DMS114 treated with DMSO at 0.1 percent for 48 hours (cell line): ENCODE measurements at regions not wholly inside any gene's neighbourhood (a gene's known extent, or its start where the extent isn't known, plus 50 kb on each side); places are given as distances from the start of the nearest gene placed in this dataset.

ENCODE experiments used
- DNase-seq: peaks from one replicate; lab custom pipeline; 2025; ENCODE audit not compliant: unreplicated experiment; lab: John Stamatoyannopoulos, UW

DNA sequence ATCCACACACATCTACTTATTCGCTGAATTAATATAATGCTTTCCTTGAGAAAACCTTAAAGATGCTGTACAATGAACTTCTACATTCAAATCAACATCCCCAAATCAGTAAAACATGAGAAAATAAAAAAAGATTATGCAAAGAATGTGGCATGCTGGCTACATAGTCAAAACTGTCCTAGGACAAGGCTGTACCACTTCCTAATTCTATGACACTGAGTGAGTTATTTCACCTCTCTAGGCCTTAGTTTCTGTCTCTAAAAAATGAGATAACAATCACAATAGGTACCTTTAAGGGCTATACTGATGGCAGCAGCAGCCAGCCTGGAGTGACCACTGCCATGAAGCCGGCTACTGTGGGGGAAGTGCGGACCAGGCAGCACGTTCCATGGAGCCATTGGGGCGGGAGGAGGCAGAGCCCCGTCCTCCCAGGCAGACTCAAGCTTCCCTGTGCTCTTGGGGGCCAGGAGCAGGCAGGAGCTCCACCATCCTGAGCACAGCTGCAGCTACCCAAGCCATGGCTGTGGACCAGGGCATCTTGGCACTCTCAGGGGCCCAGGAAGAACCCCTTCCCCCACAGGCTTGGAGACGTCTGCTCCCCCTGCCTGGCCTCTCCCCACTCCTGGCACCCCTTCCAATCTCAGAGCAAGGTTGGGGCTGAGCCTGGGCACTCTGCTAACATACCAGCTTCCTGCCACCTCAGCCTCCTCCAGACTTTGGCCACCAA, 110.2 kb downstream of the ELAPOR2 start:
- no peak for DNase-seq

DNA sequence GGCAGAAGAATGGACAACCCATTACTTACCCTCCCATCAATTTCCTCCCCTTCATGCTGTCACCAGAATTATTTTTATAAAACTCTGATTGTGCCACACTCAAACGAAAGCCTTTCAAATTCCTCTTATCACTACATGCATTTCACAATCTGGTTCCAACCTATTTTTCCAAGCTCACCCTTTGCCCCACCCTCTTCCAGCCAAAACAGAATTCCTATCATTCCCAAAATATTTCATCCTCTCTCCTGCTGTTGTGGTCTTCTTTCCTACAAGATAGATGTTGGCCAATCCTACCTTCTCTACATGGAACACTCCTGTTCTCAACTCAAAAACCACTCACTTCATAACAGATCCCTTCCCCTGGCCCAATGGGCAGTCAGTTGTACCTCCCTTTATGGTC, 111.5 kb downstream of the ELAPOR2 start:
- DNase-seq = no peak

DNA sequence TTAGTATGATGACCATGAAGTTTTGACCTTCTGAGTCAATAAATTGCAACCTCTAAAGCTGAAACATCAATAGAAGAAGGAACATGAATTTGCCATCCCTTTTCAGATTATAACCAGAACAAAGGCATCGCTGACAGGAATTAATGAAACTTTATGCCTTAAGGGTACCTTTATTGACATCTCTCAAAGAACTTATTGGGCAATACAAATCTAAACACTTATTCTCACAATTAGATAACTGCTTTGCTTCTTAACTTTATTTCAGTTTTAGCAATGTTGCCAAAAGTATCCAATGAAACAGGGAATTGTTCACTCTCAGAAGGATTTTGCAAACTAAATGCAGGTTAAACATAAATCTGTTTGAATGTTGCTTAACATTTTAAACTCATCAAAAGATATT, 116.0 kb downstream of the ELAPOR2 start:
- DNase-seq = no peak

DNA sequence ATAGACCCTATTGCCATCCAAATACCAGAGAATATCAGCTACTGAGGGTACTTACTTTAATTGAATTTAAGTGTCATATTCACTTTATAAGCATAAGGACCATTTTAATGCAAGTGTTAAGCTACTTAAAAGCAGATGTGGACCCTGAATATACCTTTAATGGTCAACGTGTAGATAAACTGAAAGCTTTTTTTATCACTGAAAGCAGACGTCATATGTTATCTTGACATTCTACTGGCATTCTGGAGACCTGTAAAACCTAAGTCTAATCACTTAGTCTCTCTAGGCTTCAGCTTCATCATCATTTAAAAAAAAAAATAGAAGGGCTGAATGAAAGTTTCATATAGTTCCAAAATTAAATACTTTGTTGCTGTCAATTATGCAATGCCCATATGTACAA, 116.5 kb downstream of the ELAPOR2 start:
- DNase-seq = no peak

DNA sequence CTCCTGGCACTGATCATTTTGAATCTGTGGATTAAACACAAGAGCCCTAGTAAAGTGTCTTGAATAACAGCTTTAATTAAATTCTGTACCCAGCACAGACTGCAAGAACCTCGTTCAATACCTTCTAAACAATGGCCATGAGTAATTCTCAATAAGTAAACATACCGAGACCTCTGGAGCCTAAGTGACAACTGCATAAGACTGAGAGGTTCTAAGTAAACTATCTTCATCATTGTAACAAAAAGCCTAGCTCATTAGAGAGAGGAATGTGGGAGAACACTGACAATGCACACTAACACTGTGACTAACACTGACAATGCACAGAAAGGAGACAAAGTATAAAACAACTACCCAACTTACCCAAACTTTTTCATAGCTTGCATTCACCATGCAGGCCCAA, 117.4 kb downstream of the ELAPOR2 start:
- DNase-seq = no peak

DNA sequence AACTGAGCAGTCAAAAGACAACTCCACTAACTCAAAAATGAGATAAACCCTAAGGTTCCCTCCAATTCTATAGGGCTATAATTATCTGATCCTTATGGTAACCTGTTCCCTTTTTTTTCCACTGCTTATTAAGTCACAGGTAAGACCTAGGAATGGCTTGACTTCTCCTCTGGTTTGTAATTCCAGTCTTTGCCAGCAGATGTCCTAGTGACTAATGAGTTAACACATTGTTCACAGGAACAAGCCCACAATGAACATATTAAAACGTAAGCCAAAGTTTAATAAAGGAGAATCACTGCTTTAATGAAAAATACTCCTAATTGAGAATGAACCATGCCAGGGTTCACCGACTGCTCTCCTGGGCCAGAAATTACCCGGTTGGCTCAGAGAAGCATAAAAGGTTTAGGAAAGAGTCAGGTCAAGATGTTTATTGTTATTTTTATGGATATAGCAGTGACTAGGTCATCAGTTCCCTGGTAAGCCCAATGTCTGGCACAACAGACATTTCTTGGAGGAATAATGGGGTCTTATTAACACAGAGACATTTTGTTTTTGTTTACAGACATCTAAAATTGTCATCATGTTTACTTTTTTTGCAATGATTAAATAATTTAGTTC, 120.1 kb downstream of the ELAPOR2 start:
- peak; percentile 50 for DNase-seq

DNA sequence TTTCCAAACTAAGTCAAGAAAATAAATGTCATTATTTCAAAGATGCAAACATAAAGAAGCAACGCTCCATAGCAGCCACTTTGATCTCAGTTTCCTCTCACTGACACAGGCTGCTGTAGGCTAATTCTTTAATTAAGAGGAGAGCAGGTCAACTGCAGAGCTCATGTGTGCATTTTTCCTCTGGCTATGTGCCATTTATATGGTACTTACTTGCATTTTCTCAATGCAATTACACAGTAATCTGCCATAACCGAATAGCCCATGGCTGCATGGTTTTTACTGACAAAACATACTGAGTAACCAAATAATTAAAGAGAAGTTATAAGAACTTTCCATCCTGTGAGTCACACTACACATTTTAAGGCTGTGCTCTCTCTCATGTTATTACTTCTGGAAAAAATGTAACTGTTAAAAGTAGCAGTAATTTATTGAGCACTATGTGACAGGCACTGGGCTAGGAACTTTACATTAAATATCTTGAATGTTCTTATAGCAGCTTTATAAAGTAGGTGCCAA, 122.0 kb downstream of the ELAPOR2 start:
- no peak for DNase-seq

DNA sequence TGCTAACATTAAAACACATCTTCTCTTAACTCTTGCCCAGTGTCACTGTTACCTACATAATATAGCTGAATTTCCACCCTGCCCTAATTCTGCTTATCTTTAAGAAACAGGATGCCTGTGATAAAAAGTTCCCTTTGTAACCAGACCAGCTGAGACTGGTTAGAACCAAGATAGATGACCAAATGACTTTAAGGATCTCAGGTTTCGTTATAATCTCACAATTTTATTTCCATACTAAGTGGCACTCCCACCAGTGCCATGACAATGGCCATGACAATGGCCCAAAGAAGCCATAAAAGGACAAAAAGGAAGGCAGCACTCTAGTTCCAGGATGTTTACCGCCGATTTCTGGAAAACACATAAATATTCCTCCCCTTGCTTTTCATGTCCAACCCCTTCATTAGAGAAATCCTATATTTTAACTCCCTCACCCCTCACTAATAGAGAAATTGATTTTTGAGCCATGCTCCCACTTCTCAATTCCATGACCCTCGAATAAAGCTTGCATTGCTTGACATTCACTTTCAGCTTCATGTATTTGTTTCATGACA, 126.1 kb downstream of the ELAPOR2 start:
- no peak for DNase-seq

DNA sequence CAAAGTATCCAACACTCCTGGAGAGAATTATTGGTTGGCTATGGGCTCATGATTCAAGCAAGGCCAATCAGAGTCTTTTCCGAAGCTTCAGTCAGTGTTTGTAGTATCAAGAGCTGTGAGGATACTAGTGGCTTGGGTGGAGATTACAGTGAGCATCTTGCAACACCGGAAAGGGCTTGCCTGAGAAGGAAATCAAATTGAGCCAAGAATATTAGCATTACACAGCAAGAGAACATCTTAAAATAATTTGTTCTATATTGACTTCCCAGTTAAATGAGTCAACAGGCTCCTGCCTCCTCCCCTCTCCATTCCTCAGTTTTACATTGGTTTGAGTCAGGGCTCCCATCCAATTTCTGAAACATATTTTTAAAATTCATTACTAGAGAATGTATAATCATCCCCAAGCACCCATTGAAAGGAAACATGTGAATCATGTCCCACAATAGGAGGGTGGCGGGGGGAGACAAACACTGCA, 127.4 kb downstream of the ELAPOR2 start:
- no peak for DNase-seq

DNA sequence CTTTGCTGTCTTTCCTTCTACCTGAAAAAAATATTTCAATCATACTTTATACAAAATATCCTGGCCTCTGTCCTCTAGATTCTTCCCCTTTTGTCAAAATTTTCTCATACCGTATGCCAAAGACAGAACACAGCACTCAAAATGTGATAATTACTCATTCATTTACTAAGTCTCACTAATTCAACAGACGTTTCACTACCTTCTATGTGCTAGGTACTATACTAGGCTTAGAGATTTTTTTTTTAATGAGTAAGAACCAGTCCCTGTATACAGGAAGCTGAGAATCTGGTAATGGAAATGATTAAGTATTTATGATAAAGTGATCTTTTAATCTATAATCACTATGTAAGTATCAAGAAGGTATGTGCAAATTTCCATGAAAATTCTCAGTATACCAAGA, 128.0 kb downstream of the ELAPOR2 start:
- DNase-seq = no peak

DNA sequence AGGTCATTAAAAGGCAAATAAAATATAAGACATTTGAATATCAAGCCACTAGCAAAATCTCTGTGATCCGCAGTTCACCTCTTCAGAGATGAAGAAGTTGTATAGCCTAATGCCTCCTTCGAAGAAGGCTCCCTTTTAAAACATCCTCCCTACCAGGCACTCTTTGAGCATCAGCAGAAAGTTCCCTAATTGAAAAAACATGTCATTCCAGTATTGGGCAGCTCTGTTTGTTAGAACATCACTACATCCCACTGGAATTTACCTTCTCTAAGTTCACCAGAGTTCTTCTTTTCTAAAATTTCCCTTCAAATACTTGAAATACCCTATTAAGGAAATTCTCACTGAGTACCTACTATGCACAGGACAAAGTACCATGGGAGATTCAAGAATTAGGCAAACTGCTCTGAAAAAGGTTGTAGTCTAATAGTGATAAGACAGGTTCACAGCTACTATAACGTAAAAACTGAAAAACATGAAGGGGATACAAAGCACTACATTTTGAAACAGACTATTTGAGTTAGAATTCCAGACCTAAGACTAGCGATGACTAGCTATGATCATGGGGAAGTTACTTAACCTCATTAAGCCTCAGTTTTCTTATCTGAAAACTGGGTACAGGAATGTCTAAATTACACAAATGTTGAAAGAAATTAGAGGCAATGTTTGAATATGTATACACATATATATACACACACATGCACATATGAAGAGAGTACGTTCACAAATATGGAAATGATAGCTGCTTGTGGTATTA, 128.7 kb downstream of the ELAPOR2 start:
- DNase-seq = no peak

DNA sequence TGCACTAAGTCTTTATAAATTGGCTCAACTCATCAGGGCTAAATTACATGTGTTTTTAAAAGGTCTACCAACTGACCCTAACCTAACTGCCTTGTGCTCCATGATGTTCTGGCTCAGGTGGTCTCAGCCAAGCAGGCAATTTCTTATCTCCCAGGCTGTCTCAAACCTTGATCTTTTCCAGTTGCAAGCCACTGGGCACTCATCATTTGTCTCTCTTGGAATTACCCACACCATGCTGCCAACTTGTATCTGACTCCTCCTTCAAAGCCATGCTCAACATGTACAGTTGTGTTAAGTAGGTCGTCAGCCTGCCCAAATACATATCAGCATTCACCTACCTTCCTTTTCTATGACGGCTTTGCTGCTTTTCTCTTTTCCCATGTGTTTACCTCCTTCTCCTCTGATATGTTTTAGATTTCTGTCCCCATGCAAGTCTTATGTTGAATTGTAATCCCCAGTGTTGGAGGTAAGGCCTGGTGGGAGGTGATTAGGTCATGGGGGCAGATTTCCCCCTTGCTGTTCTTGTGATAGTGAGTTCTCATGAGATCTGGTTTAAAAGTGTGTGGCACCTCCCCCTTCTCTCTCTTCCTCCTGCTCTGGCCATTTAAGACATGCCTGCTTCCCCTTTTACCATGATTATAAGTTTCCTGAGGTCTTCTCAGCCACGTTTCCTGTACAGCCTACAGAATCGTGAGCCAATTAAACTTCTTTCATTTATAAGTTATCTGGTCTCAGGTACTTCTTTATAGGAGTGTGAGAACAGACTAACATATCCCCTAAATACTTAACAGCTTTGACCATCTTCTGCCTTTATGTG, 130.0 kb downstream of the ELAPOR2 start:
- no peak for DNase-seq

DNA sequence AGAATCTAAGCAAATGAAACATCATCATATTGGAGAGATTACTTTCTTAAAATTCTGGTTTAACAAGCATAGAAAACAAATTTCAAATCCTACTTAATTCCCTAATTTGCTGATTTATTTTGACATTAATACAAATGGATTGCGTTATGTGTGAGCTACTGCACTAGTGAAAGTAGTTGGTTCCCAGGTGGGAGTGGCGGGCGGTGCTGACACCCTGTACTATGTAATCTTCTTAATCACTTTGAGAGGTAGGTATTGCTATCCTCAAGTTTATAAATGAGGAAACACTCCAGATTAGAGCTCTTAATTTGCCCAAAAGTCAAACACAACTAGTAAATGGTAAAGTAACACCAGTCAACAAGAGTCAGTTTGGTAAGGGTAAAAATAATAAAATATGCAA, 131.1 kb downstream of the ELAPOR2 start:
- DNase-seq = no peak

DNA sequence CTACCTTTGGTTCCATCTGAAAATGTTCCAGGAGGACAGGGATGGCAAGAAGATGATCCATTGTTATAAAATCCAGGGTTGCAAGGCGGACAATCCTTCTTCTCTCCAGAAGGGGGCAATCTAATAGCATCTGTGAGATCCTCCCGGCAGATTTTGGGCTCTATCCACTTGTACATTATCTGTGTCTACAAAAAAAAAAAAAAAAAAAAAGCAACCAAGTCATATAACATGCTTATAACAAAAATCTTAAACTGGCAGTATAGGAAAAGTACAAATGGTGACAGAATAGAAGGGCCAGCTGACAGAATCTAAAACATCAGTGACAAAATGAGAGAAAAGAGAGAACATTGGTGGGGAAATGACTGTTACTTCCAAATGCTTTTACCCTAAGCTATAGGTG, 132.7 kb downstream of the ELAPOR2 start:
- peak; percentile 30 for DNase-seq

DNA sequence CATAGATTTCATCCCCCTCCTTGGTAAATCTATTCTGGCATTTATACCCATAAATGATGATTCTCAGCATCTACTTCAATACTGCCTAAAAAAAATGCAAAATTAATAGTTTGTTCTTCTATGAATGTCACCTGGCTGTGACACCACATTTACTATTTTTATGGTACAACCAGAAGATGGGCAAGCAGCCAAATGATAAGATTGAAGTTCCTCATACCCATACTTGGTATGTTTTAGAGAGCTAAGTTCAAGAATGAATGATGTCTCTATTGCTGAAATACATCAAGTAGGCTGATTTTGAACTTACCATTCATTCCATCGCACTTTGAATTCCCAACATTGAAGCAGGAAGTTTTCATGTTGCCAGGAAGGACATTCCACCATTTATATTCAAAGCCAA, 134.2 kb downstream of the ELAPOR2 start:
- DNase-seq = no peak

DNA sequence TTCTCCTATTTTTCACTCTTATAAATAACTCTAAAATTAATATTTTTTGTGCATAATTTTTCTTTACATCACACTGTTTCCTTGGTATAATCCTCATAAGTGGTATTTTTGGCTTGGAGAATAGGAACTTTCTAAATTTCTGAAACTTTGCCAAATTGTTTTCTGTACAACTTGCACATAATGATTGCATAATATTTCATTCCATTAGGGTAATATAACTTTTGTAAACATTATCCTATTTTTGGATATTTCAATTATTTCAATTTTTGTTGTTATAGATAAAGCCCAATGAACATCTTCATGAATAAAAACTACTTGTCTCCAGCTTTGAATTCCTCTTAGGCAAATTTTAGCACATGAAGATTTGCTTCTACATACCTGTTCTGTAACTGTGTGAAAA, 135.9 kb downstream of the ELAPOR2 start:
- DNase-seq = no peak

DNA sequence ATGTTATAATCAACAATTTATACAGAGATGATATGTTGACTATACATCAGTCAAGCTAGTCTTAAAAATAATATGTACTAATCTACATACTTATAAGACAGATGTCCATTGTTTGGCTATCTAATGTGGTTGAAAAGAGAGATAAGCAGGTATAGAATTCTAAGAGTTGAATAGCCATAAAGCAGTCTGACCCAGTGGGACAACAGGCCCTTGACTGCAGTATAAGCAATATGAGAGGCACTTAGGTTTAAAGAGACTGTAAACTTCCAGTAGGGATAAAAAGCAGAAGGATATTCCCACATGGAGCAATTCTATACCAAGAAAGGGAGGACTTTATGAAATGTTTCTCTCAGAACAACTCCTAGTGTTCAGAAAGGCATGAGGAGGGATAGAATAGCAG, 139.3 kb downstream of the ELAPOR2 start:
- no peak for DNase-seq

DNA sequence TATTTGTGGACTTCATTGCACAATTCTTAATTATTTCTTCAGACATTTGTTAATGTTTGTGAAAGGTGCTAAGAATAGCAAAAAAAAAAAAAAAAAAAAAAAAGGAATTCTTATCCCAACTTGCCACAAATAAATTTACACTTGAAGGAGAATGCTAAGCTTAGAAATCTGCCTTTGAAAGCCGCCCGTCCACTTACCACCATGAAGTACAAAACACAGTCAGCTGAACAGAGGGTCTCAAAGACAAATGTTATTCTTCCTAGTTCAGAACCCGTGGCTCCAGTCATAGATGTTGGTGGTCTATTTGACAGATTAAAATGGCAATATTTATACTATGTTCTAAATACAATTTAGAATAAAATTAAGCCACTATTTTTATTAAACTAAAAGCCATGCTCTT, 141.2 kb downstream of the ELAPOR2 start:
- DNase-seq = no peak

DNA sequence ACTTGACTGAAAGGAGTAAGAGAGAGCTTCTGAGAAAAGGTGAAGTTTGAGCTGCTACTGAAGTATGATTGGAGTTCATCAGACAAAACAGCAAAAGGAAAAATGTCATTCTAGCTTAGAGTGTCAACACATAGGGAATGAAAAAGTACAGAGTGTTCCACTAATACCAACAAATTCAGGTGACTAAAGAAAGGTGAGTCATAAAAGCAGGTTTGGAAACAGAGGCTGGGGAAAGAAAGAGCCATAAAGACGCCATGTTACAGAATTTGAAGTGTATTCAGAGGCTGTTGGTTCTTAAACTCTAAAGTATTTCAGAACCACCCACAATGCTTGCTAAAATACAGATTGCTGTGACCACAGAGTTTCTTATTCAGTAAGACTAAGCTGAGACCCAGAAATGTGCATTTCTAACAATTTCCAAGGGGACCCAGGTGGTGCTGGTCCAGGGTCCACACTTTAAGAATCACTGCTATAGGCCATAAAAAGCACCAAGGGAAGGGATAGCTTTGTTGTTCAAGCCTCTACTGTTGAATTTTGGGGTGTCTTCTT, 143.1 kb downstream of the ELAPOR2 start:
- DNase-seq = no peak

DNA sequence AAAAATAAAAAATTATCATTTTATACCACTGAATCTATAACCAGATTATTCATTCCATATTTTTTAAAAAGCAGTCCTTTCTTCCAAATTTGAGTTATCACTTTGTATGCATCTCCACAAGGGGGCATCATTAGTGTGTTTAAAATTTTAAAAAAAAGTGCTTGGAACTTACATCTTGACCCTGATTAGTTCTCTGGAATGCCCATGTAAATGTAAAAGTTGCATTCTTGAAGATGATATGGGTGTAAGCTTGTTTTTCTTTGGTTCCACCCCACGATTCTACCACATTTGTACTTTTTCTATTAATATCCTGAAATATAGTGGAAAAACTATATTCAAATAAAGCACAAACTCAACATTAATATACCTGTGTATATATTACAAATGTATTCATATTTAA, 144.9 kb downstream of the ELAPOR2 start:
- DNase-seq = peak; percentile 2
